IgD-negative memory B cell (primary cell): ENCODE measurements at regions not wholly inside any gene's neighbourhood (a gene's known extent, or its start where the extent isn't known, plus 50 kb on each side); places are given as distances from the start of the nearest gene placed in this dataset.

Source experiments
- H3K27ac Mint-ChIP-seq, 3 donors: one replicate each; pipeline ENCODE4 v1.8.0; 2020 to 2022; ENCODE audit warnings: mild to moderate bottlenecking in 3 of 3, mixed read lengths in 3 of 3, moderate library complexity in 1 of 3
- H3K27me3 Mint-ChIP-seq: one replicate; pipeline ENCODE4 v1.8.0; 2021; ENCODE audit warnings: mixed read lengths
- H3K36me3 Mint-ChIP-seq: one replicate; pipeline ENCODE4 v1.8.0; 2020; ENCODE audit warnings: mild to moderate bottlenecking, mixed read lengths
- H3K4me1 Mint-ChIP-seq, 3 donors: one replicate each; pipeline ENCODE4 v1.8.0; 2020 to 2022; ENCODE audit warnings: mixed read lengths in 3 of 3, mild to moderate bottlenecking in 1 of 3
- H3K4me3 Mint-ChIP-seq, 4 donors: one replicate each; pipeline ENCODE4 v1.8.0; 2020 to 2022; ENCODE audit warnings: mild to moderate bottlenecking in 4 of 4, mixed read lengths in 4 of 4, moderate library complexity in 3 of 4
- H3K9me3 Mint-ChIP-seq, 3 donors: one replicate each; pipeline ENCODE4 v1.8.0; 2020 to 2021; ENCODE audit warnings: mixed read lengths in 3 of 3, mild to moderate bottlenecking in 1 of 3

GRCh38 chr19:29017788-29018187 is 195.2 kb downstream of the UQCRFS1 start:
- Mint-ChIP-seq H3K27me3 (no peaks in the 10 kb centered on the region), H3K27ac (no peak overlapping the region)

GRCh38 chr19:29016926-29017760 is 195.8 kb downstream of the UQCRFS1 start:
- Mint-ChIP-seq H3K9me3 (peaks cover 0 to 9% (median 0%) of the 10 kb centered on the region in 3 donors), H3K27me3 (no peaks in the 10 kb centered on the region), H3K4me3 (no peak overlapping the region), H3K36me3 (no peaks in the 10 kb centered on the region), H3K4me1 (no peaks in the 10 kb centered on the region), H3K27ac (no peak overlapping the region)

More at GRCh38 chr19:29017788-29018187, 195.2 kb downstream of the UQCRFS1 start:
- H3K4me1 Mint-ChIP-seq = no peaks in the 10 kb centered on the region
- H3K36me3 Mint-ChIP-seq = no peaks in the 10 kb centered on the region
- no peak overlapping the region for H3K4me3 Mint-ChIP-seq
- H3K9me3 Mint-ChIP-seq = peaks cover 0 to 9% (median 0%) of the 10 kb centered on the region in 3 donors

GRCh38 chr19:29016353-29016752 is 196.6 kb downstream of the UQCRFS1 start:
- no peak overlapping the region for H3K4me3 Mint-ChIP-seq
- H3K27me3 Mint-ChIP-seq = no peaks in the 10 kb centered on the region
- peaks cover 0 to 7% (median 0%) of the 10 kb centered on the region in 3 donors for H3K9me3 Mint-ChIP-seq
- no peaks in the 10 kb centered on the region for H3K4me1 Mint-ChIP-seq
- H3K27ac Mint-ChIP-seq = no peak overlapping the region
- H3K36me3 Mint-ChIP-seq = no peaks in the 10 kb centered on the region

- no peak overlapping the region for H3K4me3 Mint-ChIP-seq
- H3K9me3 Mint-ChIP-seq = peaks cover 0 to 7% (median 0%) of the 10 kb centered on the region in 3 donors
- no peaks in the 10 kb centered on the region for H3K27me3 Mint-ChIP-seq
- no peak overlapping the region for H3K27ac Mint-ChIP-seq
- no peaks in the 10 kb centered on the region for H3K4me1 Mint-ChIP-seq
- no peaks in the 10 kb centered on the region for H3K36me3 Mint-ChIP-seq
Measured at GRCh38 chr19:29015569-29015968, 197.4 kb downstream of the UQCRFS1 start.

GRCh38 chr19:29014857-29015436 is 198.0 kb downstream of the UQCRFS1 start:
- H3K27me3 Mint-ChIP-seq = no peaks in the 10 kb centered on the region
- no peak overlapping the region for H3K27ac Mint-ChIP-seq
- H3K36me3 Mint-ChIP-seq = no peaks in the 10 kb centered on the region
- no peaks in the 10 kb centered on the region for H3K4me1 Mint-ChIP-seq
- peaks cover 0 to 7% (median 1%) of the 10 kb centered on the region in 3 donors for H3K9me3 Mint-ChIP-seq
- H3K4me3 Mint-ChIP-seq = no peak overlapping the region

GRCh38 chr19:29013988-29014387 is 199.0 kb downstream of the UQCRFS1 start:
- Mint-ChIP-seq H3K27me3 (no peaks in the 10 kb centered on the region), H3K27ac (no peak overlapping the region), H3K4me3 (no peak overlapping the region), H3K36me3 (no peaks in the 10 kb centered on the region), H3K9me3 (peaks cover 0 to 4% (median 2%) of the 10 kb centered on the region in 3 donors), H3K4me1 (no peaks in the 10 kb centered on the region)

- H3K27ac Mint-ChIP-seq = no peak overlapping the region
- H3K4me3 Mint-ChIP-seq = no peak overlapping the region
- peaks cover 0 to 3% (median 2%) of the 10 kb centered on the region in 3 donors for H3K9me3 Mint-ChIP-seq
- H3K27me3 Mint-ChIP-seq = no peaks in the 10 kb centered on the region
- H3K36me3 Mint-ChIP-seq = no peaks in the 10 kb centered on the region
- no peaks in the 10 kb centered on the region for H3K4me1 Mint-ChIP-seq
Measured at GRCh38 chr19:29013325-29013724, 199.6 kb downstream of the UQCRFS1 start.

GRCh38 chr19:29012457-29012856 is 200.5 kb downstream of the UQCRFS1 start:
- H3K27ac Mint-ChIP-seq = peak overlapping the region in 1 of 3 donors; percentile 27
- no peak overlapping the region for H3K4me3 Mint-ChIP-seq
- H3K36me3 Mint-ChIP-seq = no peaks in the 10 kb centered on the region

GRCh38 chr19:29010276-29010675 is 202.7 kb downstream of the UQCRFS1 start:
- Mint-ChIP-seq H3K4me3 (no peak overlapping the region), H3K27me3 (no peaks in the 10 kb centered on the region), H3K27ac (no peak overlapping the region), H3K9me3 (peaks cover 0 to 5% (median 5%) of the 10 kb centered on the region in 3 donors), H3K4me1 (no peaks in the 10 kb centered on the region), H3K36me3 (no peaks in the 10 kb centered on the region)

More at GRCh38 chr19:29012457-29012856, 200.5 kb downstream of the UQCRFS1 start:
- Mint-ChIP-seq H3K4me1 (no peaks in the 10 kb centered on the region), H3K27me3 (no peaks in the 10 kb centered on the region), H3K9me3 (peaks cover 0 to 2% (median 2%) of the 10 kb centered on the region in 3 donors)

GRCh38 chr19:29006057-29006735 is 206.8 kb downstream of the UQCRFS1 start:
- no peaks in the 10 kb centered on the region for H3K27me3 Mint-ChIP-seq
- H3K9me3 Mint-ChIP-seq = peaks cover 0 to 7% (median 6%) of the 10 kb centered on the region in 3 donors
- H3K4me3 Mint-ChIP-seq = no peak overlapping the region
- no peak overlapping the region for H3K27ac Mint-ChIP-seq
- no peaks in the 10 kb centered on the region for H3K36me3 Mint-ChIP-seq
- no peaks in the 10 kb centered on the region for H3K4me1 Mint-ChIP-seq

- Mint-ChIP-seq H3K27me3 (no peaks in the 10 kb centered on the region), H3K27ac (no peak overlapping the region)
Measured at GRCh38 chr19:29004796-29005195, 208.2 kb downstream of the UQCRFS1 start.

GRCh38 chr19:29003641-29004409 is 209.1 kb downstream of the UQCRFS1 start:
- no peak overlapping the region for H3K27ac Mint-ChIP-seq
- H3K27me3 Mint-ChIP-seq = no peaks in the 10 kb centered on the region
- H3K9me3 Mint-ChIP-seq = peaks cover 0 to 8% (median 7%) of the 10 kb centered on the region in 3 donors
- H3K4me1 Mint-ChIP-seq = no peaks in the 10 kb centered on the region
- no peaks in the 10 kb centered on the region for H3K36me3 Mint-ChIP-seq
- H3K4me3 Mint-ChIP-seq = no peak overlapping the region

More at GRCh38 chr19:29004796-29005195, 208.2 kb downstream of the UQCRFS1 start:
- Mint-ChIP-seq H3K4me1 (no peaks in the 10 kb centered on the region), H3K36me3 (no peaks in the 10 kb centered on the region), H3K4me3 (peak overlapping the region in 1 of 4 donors; percentile 29), H3K9me3 (peaks cover 0 to 7% (median 5%) of the 10 kb centered on the region in 3 donors)

- Mint-ChIP-seq H3K36me3 (no peaks in the 10 kb centered on the region), H3K4me3 (no peak overlapping the region), H3K4me1 (no peaks in the 10 kb centered on the region)
Measured at GRCh38 chr19:29002336-29002735, 210.6 kb downstream of the UQCRFS1 start.

GRCh38 chr19:29001597-29002245 is 211.2 kb downstream of the UQCRFS1 start:
- no peaks in the 10 kb centered on the region for H3K4me1 Mint-ChIP-seq
- no peaks in the 10 kb centered on the region for H3K36me3 Mint-ChIP-seq
- no peak overlapping the region for H3K4me3 Mint-ChIP-seq
- no peak overlapping the region for H3K27ac Mint-ChIP-seq
- H3K27me3 Mint-ChIP-seq = no peaks in the 10 kb centered on the region
- peaks cover 7 to 9% (median 7%) of the 10 kb centered on the region in 3 donors for H3K9me3 Mint-ChIP-seq

More at GRCh38 chr19:29002336-29002735, 210.6 kb downstream of the UQCRFS1 start:
- Mint-ChIP-seq H3K9me3 (peaks cover 7 to 9% (median 8%) of the 10 kb centered on the region in 3 donors), H3K27me3 (no peaks in the 10 kb centered on the region), H3K27ac (no peak overlapping the region)
